SKM-1 treated with dmso at 0.1 percent for 144 hours (cell line): ENCODE measurements at regions not wholly inside any gene's neighbourhood (a gene's known extent, or its start where the extent isn't known, plus 50 kb on each side); places are given as distances from the start of the nearest gene placed in this dataset.
"Not testable (repeated sequence)": the region's sequence is repeated elsewhere in the genome, so short reads cannot be mapped to it uniquely, and the experiment has no call there.

Experiments
- DNase-seq: peaks from one replicate; lab custom pipeline; 2025; ENCODE audit not compliant: unreplicated experiment; lab: John Stamatoyannopoulos, UW

DNA sequence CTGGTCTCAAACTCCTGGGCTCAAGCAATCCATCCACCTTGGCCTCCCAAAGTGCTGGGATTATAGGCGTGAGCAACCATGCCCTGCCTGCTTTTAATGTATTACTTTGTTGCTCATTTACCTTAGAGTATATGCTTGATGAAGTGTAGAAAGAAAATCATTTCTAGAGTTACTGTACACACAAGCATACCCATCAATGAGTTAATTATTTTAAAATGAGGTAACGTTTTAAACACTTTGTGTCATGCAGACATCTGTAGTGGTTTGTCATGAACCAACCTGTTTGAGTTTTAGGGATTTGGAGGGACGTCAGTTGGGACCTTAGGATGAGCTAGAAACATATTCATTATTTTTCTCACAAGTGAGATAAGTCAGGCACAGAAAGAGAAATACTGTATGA, 332.4 kb upstream of the IGF1R start:
- DNase-seq = no peak

- DNase-seq = no peak
Observed at GRCh38 chr15:98321896-98322295, 326.4 kb upstream of the IGF1R start.

DNA sequence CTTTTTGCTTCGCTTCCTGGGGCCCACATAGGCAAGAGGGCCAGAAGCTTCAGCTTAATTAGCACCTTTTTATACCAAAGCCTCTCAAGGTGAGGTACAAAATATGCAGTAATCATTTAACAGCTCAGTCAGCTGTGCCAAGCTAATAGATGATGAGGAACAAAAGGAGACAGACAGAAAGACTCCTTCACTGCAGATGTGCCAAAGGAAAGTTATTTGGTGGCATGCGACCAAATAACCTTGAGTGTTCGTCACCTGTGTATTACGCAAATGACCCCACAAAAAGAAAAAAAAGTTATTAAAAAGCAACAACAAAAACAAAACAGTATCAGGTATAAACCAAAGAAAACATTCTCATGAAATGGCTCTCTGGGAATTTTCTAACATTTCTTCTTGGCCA, 325.8 kb upstream of the IGF1R start:
- DNase-seq = no peak

- DNase-seq = no peak
Observed at GRCh38 chr15:98324341-98324970, 323.9 kb upstream of the IGF1R start.

DNA sequence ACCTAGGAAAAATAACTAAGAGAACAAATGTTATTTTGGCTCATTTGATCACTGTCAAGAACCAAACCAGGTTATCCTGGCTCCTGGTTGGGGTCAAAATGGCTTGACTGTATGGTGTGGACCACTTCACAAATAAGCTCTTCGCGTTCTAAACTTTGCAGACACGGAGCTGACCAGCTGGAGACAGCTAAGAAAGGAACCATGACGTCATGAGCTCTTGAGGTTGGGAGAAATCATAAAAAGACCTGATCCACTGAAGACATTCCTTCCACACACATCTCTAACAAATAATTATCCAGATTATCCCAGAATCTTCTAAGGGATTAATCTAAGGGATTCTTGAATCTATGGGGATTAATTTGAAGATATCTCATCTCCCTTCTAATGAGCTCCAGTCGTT, 321.5 kb upstream of the IGF1R start:
- no peak for DNase-seq

DNA sequence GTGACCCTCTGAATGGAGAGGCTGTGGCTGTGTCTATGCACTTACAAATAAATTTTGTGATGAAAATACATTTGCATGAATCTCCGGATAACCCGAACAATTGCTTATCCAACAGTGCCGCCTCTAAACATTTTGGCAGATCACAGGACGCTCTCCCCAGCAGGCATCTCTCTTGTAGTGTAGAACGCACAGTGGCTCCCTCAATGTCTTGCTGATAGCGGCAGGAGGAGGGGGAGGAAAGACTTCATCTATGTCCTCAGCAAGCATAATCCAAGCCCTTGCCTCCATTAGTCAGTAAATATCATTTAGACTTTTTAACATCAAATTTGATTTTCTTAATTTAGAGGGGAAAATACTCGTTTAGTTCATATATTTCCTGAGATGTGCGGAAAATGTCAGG, 318.1 kb upstream of the IGF1R start:
- no peak for DNase-seq

- no peak for DNase-seq
Observed at GRCh38 chr15:98330692-98331435, 317.5 kb upstream of the IGF1R start.

GRCh38 chr15:98331676-98332075, 316.7 kb upstream of the IGF1R start:
- DNase-seq = no peak

DNA sequence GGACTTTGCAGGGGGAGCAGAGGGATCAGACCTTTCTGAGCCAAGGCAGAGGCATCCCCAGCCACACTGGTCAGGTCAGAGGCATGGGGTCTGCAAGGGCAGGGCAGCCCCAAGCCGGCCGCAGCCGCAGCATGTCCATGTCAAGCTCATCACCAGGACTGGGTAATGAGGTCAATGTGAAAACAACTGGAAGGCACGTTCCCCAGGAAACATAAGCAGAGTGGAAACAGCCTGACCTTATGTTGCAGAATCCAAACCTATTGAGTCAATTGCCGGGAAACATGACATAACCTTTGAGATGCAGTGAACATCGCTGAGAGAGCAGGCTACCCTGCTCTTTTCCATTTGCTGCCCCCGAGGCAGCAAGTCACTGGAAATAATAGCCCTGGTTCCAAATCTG, 315.1 kb upstream of the IGF1R start:
- DNase-seq = no peak

GRCh38 chr15:98342911-98343310, 305.4 kb upstream of the IGF1R start:
- no peak for DNase-seq

- DNase-seq = no peak
Observed at GRCh38 chr15:98344591-98344990, 303.7 kb upstream of the IGF1R start.

DNA sequence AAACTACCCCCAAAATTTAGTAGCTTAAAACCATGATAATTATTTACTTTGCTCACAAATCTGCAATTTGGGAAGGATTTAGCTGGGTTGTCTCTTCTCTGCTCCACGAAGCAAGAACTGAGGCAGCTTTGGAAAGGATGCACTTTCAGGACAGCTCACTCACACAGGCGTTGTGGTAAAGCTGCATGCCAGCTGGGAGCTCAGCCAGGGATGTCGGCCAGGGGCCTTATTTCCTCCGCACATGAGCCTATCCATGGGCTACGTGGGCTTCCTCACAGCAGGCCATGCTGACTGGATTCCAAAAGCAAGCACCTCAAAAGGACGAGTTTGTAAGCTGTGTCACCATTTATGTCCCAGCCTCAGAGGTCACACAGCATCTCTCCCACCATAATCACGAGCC, 301.3 kb upstream of the IGF1R start:
- no peak for DNase-seq

GRCh38 chr15:98347866-98348265, 300.5 kb upstream of the IGF1R start:
- no peak for DNase-seq

DNA sequence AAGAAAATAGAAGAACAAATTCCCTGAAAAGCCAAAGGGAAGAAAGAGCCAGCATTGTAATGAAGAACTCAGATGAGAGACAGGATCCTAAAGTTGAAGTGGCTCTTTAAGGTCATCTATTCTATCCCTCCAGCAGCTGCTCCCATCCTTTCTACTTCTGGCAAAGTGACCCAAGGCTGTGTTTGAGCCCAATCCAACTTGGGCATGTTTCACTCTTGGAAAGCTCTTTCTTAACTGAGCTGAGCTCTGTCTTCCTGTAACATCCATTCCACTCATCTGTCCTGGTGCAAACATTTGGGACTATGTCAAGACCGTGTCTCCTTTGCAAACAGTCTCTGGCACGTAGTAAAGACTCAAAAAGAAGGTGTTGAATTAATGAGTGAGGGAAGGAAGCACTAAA, 298.1 kb upstream of the IGF1R start:
- DNase-seq = no peak

GRCh38 chr15:98358274-98358673, 290.1 kb upstream of the IGF1R start:
- not testable (repeated sequence) for DNase-seq

- no peak for DNase-seq
Observed at GRCh38 chr15:98358971-98359370, 289.4 kb upstream of the IGF1R start.

GRCh38 chr15:98363416-98363815, 284.9 kb upstream of the IGF1R start:
- DNase-seq = no peak

DNA sequence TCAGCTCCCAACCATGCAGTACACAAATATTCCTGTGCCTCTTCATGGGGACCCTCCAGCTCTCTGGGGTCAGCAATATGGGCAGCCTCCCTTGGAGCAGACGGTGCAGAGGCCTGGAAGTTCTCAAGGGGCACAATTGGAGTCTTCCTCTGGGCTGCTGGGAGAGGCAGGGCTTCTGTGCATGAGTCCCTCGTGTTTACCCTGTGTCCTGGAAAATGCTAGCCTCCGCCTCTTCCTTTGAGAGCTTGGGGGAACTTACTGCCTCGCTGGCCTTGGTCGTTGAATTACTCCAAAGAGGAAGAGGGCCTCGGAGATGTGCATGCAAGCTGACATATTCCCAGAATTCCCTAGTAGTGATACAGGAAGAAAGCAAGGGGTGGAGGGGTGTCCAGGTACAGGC, 284.4 kb upstream of the IGF1R start:
- no peak for DNase-seq

- DNase-seq = no peak
Observed at GRCh38 chr15:98369081-98369716, 279.1 kb upstream of the IGF1R start.

DNA sequence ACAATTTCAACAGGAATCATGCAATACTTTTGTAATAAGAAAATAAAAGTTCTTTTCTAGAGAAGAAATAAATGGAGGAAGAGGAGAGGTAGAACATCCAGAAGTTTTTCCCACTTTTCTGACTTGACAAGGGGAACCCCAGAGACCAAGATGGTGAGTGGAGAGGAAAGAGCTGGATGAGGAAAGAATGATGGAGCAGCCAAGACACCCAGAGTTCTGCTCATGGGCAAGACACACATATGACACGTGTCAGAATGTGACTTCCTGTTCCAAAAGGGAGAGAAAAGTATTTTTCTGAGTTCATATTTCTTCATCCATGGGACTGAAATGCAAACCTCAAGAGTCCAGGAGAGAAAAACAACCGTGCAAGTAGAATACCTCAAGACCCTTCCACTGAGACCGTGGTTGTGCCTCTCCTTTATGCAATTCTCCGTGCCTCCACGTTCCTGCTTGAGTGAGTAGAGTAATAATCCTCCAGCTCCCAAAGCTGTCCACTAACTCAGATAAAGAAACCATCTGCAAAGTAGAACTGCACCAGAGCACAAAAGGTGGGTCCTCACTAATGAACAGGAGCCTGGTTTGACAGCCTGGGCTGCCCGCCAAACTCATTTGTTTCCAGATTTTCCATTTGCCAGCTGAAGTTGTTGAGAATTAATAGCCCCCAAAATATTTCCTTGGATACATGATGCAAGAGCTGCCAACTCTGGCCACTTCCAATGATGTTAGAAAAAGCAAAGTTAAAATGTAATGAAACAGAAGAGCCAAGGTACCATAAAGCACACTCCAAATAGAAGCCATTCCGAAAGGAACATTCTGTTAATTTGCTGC, 272.6 kb upstream of the IGF1R start:
- DNase-seq = no peak

- no peak for DNase-seq
Observed at GRCh38 chr15:98380721-98381120, 267.6 kb upstream of the IGF1R start.

GRCh38 chr15:98381446-98381845, 266.9 kb upstream of the IGF1R start:
- no peak for DNase-seq
